ENCODE measurements at regions not wholly inside any gene's neighbourhood (a gene's known extent, or its start where the extent isn't known, plus 50 kb on each side); places are given as distances from the start of the nearest gene placed in this dataset.

DNA sequence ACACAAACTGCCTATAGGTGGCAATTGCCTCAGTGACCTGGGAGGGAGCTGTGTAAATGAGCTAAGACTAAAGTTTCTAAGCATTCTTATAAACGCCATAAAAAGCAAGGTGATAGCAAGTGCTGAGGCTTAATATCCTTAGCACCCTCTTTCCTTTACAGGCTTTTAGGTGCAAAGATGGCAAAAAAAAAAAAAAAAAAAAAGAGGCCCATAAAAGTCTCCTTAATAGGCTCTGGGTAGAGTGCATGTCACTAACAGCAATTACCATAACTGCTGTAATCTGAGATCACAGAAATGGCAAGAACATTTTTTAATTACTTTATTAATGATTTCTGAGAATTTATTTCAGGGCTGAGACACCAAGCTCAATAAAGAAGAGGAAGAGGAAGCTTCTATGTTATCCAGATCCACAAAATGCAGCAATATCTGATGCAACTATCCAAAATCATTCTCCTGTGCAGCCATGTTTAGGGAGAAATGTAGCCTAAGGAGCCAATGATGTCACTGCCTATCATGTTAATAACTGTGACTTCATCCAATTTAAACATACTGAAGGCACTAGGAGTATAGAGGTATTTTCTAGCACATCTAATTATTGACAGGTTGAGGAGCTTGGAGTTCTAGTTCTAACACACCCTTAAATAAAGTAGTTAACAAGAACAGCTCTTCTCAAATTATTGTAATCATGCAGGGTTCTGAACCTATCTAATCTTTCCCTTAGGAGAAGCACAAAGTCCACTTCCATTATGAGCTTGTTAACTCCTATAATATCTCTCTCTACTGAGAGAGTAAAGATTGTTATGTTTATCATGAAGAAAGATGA is 804.3 kb upstream of the ACVR2A start:
- DNase-seq (no peak), ATAC-seq (ENCODE audit: low read depth) (no peak)
- intact Hi-C loops (cut with micrococcal nuclease), result no loop called here
- Mint-ChIP-seq H3K9me3 (no peaks in the 10 kb centered on the region), H3K27ac (no peak overlapping the region), H3K4me3 (no peak overlapping the region), H3K36me3 (ENCODE audit: low read depth) (no peaks in the 10 kb centered on the region), H3K4me1 (no peaks in the 10 kb centered on the region), H3K27me3 (no peaks in the 10 kb centered on the region)
- POLR2A ChIA-PET, result no interaction called here
- TF ChIP-seq, protein P1, sequence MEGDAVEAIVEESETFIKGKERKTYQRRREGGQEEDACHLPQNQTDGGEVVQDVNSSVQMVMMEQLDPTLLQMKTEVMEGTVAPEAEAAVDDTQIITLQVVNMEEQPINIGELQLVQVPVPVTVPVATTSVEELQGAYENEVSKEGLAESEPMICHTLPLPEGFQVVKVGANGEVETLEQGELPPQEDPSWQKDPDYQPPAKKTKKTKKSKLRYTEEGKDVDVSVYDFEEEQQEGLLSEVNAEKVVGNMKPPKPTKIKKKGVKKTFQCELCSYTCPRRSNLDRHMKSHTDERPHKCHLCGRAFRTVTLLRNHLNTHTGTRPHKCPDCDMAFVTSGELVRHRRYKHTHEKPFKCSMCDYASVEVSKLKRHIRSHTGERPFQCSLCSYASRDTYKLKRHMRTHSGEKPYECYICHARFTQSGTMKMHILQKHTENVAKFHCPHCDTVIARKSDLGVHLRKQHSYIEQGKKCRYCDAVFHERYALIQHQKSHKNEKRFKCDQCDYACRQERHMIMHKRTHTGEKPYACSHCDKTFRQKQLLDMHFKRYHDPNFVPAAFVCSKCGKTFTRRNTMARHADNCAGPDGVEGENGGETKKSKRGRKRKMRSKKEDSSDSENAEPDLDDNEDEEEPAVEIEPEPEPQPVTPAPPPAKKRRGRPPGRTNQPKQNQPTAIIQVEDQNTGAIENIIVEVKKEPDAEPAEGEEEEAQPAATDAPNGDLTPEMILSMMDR (IDR thresholded peaks at IDR 0.05), result no peak
- CTCF ChIA-PET, result no interaction called here

GRCh38 chr2:147037048-147037447 is 807.8 kb upstream of the ACVR2A start:
- Mint-ChIP-seq H3K4me1 (no peaks in the 10 kb centered on the region), H3K27me3 (no peaks in the 10 kb centered on the region), H3K36me3 (ENCODE audit: low read depth) (no peaks in the 10 kb centered on the region), H3K9me3 (no peaks in the 10 kb centered on the region), H3K27ac (no peak overlapping the region), H3K4me3 (no peak overlapping the region)
- TF ChIP-seq, protein P1 (IDR thresholded peaks at IDR 0.05), result no peak
- intact Hi-C loops (cut with micrococcal nuclease), result loop anchor here (5.0 kb wide), 1 partner anchor 1820 kb away; no protein-coding TSS in a partner anchor
- DNase-seq (no peak), ATAC-seq (ENCODE audit: low read depth) (no peak)
- POLR2A ChIA-PET, result no interaction called here
- CTCF ChIA-PET, result no interaction called here

GRCh38 chr2:147033044-147033443 is 811.8 kb upstream of the ACVR2A start:
- H3K4me1 Mint-ChIP-seq, result no peaks in the 10 kb centered on the region
- ATAC-seq (ENCODE audit: low read depth) (no peak), DNase-seq (no peak)
- TF ChIP-seq, protein P1 (IDR thresholded peaks at IDR 0.05), result no peak
- H3K27me3 Mint-ChIP-seq, result peaks cover 3% of the 10 kb centered on the region
- H3K36me3 Mint-ChIP-seq (ENCODE audit: low read depth), result no peaks in the 10 kb centered on the region
- no peaks in the 10 kb centered on the region for H3K9me3 Mint-ChIP-seq
- CTCF ChIA-PET, result no interaction called here
- H3K4me3 Mint-ChIP-seq, result no peak overlapping the region
- H3K27ac Mint-ChIP-seq, result no peak overlapping the region
- POLR2A ChIA-PET, result no interaction called here
- intact Hi-C loops (cut with micrococcal nuclease), result no loop called here

DNA sequence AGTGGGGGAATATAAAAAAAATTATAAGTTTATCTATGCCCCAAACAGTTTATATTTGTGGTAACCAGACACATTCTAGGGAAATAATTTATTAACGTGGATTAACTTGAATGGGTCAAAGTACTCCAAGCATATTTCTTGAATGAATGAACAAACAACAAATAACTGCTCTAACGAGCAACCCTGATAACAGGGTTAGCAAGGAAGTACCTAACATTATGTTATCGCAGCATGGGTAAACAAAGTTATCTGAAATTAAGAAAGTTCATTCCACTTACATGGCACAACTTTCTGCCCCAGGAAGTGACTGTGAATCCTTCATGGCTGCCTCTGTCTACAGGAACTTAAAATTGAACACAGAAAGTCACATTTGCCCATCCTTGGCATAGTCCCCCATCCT is 812.9 kb upstream of the ACVR2A start:
- peaks cover 2% of the 10 kb centered on the region for H3K9me3 Mint-ChIP-seq
- TF ChIP-seq, protein P1 (IDR thresholded peaks at IDR 0.05), result no peak
- DNase-seq (no peak), ATAC-seq (ENCODE audit: low read depth) (no peak)
- H3K4me1 Mint-ChIP-seq, result no peaks in the 10 kb centered on the region
- POLR2A ChIA-PET, result no interaction called here
- intact Hi-C loops (cut with micrococcal nuclease), result no loop called here
- H3K36me3 Mint-ChIP-seq (ENCODE audit: low read depth), result no peaks in the 10 kb centered on the region
- H3K4me3 Mint-ChIP-seq, result no peak overlapping the region
- peaks cover 3% of the 10 kb centered on the region for H3K27me3 Mint-ChIP-seq
- CTCF ChIA-PET, result no interaction called here
- H3K27ac Mint-ChIP-seq, result no peak overlapping the region

DNA sequence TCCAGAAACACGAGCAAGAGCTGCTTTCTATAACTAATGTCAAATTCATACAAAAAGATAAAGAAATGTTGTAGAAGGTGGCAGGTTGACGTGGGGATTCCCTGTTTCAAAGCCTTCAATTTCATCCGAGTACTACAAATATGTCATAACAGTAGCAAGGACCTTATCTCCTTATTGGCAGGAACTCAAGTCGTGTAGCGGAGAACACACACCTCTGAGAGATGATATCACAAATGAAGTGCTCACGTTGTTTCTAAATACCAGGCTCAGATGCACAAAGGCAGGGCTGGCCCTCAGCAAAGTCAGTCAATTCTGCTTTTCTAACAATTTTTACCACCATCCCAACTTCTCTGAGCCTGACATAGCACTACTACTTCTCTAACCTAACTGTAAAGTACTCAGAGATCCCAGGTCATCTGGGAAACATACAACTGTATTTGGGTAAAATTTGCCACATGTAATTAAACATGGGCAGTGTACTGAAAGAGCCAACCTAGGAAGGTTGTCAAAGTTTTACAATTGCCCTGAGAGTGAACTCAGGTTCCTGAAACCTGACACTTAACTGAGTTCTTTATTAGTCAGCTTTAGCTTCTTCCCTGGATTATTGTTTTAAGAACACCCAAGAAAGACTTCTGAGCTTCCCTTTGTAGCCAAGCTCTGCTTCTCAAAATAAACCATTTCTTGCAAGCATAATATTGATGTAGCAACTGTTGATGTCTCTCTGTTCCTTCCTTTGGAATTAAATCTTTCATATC is 813.7 kb upstream of the ACVR2A start:
- Mint-ChIP-seq H3K27ac (no peak overlapping the region), H3K36me3 (ENCODE audit: low read depth) (no peaks in the 10 kb centered on the region), H3K4me1 (no peaks in the 10 kb centered on the region), H3K27me3 (peaks cover 3% of the 10 kb centered on the region), H3K9me3 (peaks cover 2% of the 10 kb centered on the region), H3K4me3 (no peak overlapping the region)
- CTCF ChIA-PET, result no interaction called here
- POLR2A ChIA-PET, result no interaction called here
- TF ChIP-seq, protein P1 (IDR thresholded peaks at IDR 0.05), result no peak
- DNase-seq (no peak), ATAC-seq (ENCODE audit: low read depth) (no peak)
- intact Hi-C loops (cut with micrococcal nuclease), result no loop called here
